Central memory CD4-positive, alpha-beta T cell (primary cell): ENCODE measurements at regions not wholly inside any gene's neighbourhood (a gene's known extent, or its start where the extent isn't known, plus 50 kb on each side); places are given as distances from the start of the nearest gene placed in this dataset.
A peak's percentile ranks its signal among the peaks of the same experiment; 100 is the strongest.
"Not testable (repeated sequence)": the region's sequence is repeated elsewhere in the genome, so short reads cannot be mapped to it uniquely, and the experiment has no call there.

Experiments
- DNase-seq: peaks from one replicate; pipeline ENCODE4 v3.0.0; 2022

- DNase-seq = no peak
Observed at GRCh38 chr3:115397433-115397832, 225.9 kb upstream of the GAP43 start.

DNA sequence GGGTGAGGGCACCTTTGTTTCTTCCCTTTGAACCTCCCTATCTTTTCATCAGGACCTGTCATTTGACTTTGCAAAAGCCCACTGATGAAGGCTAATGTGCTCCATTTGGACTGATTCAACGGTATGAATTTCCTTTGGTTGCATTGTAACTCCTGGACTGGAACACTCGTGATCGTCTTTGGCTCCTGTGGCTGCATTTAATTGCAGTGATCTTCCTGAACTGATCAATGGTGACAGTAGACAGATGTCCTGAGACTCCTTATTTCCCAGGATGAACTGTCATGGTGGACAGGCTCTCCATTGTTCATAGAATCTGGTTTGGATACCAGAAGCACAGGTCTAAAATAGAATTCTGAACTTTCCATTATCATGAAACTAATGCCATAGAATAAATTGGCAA is 224.8 kb upstream of the GAP43 start:
- no peak for DNase-seq

- DNase-seq = no peak
Observed at GRCh38 chr3:115399750-115400149, 223.6 kb upstream of the GAP43 start.

DNA sequence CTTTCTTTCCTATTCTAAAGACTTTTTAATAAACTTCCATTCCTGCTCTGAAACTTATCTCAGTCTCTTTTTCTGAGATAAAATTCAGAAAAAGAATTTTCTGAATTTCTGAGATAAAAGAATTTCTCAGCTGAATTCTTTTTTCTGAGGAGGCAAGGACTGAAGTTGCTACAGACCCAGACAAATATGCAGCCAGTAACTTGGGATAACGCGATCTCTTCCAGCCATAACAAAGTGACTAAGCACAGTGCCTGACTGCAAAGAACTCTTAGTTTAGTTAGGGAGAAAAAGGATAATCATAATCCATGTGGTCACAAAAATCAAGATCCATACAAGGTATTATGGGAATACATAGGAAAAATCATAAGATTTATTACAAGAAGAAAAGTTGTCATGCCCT is 222.0 kb upstream of the GAP43 start:
- DNase-seq = no peak

DNA sequence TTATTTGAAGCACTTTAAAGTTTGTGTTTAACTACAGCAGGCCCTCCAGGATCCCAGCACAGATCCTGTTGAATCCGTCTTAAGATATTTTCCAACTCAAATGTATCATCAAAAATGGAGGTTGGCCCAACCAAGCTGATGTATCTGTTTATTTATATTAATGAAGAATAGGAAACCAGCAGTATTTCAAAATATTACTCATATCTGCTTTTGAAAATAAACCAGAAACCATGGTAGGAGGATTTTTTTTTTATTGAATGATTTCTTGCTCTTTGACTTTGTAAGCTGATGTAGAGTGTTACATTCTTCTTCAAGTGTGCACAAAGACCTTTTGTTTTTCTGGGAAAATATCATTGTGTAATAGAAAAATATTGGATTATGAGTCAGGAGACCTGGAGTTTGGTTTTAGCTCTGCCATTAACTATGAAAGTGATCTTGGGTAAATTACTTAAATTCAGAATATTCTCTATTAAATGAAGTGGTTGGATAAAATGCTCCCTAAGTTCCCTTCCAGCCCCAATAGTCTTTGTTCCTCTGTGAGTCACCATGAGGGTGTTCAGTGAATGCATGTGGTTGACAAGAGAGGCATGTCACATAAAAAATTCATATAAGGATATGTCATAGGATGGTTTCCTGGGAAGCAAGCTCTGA is 221.3 kb upstream of the GAP43 start:
- DNase-seq = no peak

DNA sequence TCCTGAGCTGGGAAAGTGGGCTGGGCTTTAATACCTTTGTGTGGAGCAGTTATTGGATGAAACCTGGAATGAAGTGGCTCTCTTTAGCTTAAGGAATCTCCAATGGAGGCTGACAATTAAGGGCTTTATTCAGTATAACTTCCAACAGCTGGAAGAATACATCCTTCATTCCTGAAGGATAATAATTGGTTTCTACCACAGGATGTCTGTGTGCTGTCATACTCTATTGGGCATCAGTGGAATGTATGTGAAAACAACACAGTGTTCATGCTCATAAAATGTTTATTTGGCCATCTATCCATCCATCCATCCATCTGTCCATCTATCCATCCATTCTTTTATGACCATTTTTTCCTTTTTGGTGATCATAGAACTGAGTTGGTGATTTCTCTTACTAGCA is 220.7 kb upstream of the GAP43 start:
- DNase-seq = no peak

- DNase-seq = no peak
Observed at GRCh38 chr3:115403786-115404185, 219.5 kb upstream of the GAP43 start.

GRCh38 chr3:115409596-115409995 is 213.7 kb upstream of the GAP43 start:
- DNase-seq = no peak

GRCh38 chr3:115414610-115415009 is 208.7 kb upstream of the GAP43 start:
- not testable (repeated sequence) for DNase-seq

DNA sequence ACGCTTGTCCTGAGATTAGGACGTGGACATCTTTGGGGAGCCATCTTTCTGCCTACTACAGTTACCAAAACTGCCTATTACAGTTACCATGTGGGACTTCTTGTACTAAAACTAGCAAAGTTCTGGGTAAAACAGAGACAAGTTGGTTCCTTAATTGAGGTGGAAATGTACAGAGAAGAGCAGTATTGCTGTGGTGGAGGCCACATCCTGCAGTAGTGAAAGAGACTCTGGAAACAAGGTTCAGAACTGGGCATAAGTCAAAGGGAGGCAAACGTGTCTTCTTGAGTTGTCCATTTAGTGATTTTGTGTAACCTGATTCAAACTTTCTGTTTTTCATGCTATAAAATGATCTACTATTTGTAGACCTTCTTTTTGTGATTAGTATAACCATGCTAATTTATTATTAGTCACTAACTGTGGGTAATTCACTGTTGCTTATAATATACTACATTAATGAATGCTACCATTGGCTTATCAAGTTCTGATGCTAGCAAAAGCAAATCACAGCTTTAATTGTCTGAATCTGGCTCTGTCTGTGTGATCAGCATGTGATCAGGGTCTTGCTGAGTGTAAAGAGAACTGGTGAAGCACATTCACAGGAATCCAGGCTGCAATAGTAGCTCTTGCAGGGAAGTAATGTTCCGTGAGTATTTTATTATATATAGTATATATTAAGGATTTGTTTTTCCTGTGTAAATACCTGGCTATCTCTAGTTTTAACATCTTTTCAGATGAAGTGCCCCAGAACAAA is 207.9 kb upstream of the GAP43 start:
- DNase-seq = no peak

DNA sequence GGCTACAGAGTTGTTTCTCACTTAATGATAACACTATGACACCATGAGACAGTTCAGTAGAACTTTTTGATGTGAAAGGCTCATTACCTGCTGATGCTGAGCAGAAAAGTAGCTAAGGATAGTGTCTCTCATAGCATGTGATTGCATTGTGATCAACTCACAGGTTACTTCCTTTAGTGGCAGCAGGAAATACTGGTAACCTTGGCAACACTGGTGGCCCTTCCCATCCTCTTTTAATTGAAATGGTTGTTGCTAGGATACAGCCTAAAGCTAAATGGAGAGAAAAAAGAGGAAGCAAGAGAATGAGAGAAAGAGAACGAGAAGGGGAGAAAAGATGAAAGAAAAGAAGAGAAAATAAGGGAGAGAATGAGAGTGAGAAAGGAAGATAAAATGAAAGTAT is 204.7 kb upstream of the GAP43 start:
- DNase-seq = peak; percentile 24

DNA sequence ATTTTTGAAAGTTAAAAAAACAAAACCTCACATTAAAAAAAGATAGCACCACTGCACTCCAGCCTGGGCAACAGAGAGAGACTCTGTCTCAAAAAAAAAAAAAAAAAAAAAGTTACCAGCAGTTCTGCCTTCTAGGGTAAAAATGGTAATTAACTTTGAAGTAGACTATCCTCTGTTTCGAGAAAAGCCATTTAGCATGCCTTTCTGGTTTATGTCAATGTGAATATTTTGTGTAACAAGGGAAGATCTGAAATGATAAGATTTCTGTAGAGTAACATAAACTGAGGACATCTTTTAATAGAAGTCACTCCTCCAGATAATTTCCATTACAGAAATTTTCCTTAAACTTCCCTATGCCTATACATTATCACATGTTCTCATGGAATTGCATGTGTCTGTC is 203.2 kb upstream of the GAP43 start:
- DNase-seq = no peak

DNA sequence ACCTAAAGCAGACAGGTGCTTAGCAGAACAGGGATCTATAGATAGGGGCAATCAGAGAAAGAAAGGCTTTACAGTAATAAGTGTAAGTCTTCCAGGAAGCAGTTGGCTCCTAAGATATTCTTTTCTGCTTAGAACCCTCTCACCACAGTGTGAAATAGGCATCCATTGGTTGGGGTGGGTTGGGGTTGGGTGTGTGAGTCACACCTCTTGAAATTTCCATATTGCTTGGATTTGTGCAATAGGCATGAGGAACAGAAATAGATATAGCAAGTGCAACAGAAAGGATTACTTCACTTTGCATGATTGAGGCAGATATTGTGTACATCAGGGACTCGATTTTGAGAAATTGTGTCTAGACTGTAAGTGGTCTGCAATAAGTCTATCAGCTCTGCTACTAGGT is 200.1 kb upstream of the GAP43 start:
- no peak for DNase-seq

DNA sequence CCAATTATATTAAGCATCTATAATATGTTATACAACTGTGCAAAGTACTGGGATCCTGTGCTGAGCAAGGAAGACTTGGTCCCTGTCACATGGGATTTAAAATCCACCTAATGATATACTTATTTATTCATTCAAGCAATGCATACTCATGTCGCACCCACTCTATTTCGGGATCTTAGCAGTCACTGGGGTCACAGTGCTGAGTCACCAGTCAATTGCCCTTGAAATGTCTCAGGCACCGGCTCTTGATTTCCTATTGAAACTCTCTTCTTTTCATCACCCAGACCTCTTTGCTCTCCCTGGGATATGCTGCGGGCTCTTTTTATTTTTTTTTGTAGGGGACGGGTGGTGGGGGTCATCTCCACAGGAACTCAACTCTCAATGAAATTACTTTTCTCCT is 194.5 kb upstream of the GAP43 start:
- DNase-seq = no peak

GRCh38 chr3:115436767-115437301 is 186.5 kb upstream of the GAP43 start:
- no peak for DNase-seq

GRCh38 chr3:115438799-115439198 is 184.5 kb upstream of the GAP43 start:
- DNase-seq = no peak

GRCh38 chr3:115445559-115445958 is 177.8 kb upstream of the GAP43 start:
- DNase-seq = no peak

GRCh38 chr3:115448851-115449250 is 174.5 kb upstream of the GAP43 start:
- no peak for DNase-seq

GRCh38 chr3:115450036-115450435 is 173.3 kb upstream of the GAP43 start:
- DNase-seq = no peak

DNA sequence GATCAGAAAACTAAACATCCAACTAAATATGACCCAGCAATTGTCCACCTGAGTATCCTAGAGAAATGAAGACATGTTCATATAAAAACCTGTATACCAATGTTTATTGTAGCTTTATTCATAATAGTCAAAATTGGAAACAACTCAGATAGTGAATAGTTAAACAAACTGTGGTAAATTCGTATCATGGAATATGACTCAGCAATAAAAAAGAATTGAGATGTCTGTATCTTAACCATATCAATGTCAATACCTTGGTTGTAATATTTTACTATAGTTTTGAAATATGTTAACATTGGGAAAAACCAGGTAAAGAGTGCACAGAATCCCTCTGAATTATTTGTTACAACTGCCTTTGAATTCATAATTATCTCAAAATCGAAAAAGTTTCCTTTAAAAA is 159.3 kb upstream of the GAP43 start:
- no peak for DNase-seq

DNA sequence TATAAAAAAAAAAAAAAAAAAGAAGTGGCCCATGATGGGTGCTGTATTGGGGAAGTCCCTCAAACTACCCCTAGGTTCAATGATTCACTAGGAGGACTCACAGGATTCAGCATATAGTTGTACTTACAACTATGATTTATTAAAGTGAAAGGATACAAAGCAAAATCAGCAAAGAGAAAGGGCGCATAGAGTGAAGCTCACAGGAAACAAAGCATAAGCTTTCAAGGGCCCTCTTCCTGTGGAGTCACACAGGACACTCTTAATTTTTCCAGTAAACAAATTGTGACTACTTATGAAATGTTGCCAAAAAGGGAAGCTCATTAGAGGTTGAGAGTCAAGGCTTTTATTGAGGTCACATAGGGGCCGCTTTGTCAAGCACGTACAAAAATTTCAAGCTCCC is 153.7 kb upstream of the GAP43 start:
- no peak for DNase-seq

DNA sequence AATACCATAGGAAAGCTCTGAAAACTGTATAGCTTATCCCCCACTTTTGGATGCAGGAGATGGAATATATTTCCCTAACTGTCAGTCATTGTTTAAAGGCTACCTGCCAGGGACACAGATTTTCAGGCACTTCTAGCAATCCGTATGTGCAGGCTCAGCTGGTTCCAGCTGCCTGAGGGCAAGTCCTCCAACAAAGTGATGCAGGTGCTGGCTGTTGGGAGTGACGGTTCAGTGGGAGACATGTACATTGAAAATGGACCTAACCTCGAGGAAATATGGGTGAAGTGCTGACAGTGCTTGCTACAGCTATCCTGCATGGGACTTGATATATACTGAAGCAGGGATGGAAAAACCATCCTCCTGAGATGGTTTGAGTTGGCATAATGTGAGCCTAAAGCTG is 153.1 kb upstream of the GAP43 start:
- no peak for DNase-seq

DNA sequence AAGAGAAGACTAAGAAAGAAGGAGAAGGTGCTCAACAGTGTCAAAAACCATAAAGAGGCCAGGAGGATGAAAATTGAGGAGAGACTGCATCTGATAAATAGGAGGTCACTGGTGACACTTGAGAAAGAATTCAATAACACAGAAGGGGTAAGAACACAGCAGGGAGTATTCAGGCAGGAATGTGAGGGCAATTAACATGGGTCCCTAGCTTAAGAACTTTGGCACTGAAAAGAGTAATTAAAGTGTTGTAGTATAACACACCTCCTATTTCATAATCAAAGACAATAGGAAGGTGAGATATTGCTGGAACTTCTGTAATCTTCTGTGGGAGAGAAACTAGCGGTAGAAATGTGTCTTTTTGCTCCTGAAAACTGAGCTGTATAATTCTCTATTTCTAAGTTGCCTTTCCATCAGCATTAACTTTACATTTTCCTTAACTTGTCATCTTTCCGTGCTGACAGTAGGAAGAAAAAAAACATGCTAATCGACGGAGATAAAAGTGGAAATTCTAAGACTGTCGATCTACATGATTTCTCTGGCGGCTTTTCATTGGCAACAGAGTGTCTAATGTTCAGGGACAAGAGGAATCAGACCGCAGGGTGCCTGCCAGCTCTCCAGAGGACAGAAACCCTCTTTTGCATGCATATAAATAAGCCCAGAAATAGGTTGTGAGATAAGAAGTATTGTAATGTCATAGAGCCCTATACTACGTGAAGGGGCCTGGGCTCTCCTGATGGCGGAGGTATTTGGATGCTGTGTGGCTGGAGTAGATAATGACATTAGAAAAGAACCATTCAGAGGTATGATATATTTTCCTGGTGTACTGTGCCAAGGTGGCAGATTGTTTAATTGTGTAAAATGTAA is 147.9 kb upstream of the GAP43 start:
- DNase-seq = no peak

DNA sequence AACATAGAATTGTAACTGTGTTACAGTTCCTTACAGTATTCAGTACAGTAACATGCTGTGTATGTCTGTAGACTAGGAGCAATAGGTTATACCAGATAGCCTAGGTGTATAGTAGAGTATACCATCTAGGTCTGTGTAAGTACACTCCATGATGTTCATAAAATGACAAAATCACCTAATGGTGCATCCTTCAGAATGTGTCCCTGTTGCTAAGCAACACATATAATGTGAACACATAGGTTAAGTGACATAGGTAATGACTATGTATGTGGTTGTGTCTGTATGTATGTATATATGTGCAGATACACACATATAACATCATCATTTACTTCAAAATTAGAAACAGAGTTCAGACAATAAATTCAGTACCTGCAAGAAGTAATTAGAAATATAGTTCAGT is 146.8 kb upstream of the GAP43 start:
- DNase-seq = no peak
